HG03354 (cell line): ENCODE measurements at regions not wholly inside any gene's neighbourhood (a gene's known extent, or its start where the extent isn't known, plus 50 kb on each side); places are given as distances from the start of the nearest gene placed in this dataset.

Experiments
- ATAC-seq: cut with Tn5 transposase; IDR thresholded peaks from one replicate; pipeline ENCODE4 v1.9.1; 2021; ENCODE audit warnings: mild to moderate bottlenecking; ENCODE audit not compliant: unreplicated experiment, poor library complexity, severe bottlenecking

- ATAC-seq, result no peak
These were observed 633.0 kb upstream of the B3GALT2 start for GRCh38 chr1:193819376-193819775.

GRCh38 chr1:193807208-193807607 lies 620.8 kb upstream of the B3GALT2 start:
- no peak for ATAC-seq

- ATAC-seq, result peak; percentile 74
These were observed 620.0 kb upstream of the B3GALT2 start for GRCh38 chr1:193806079-193807048.

- no peak for ATAC-seq
These were observed 613.7 kb upstream of the B3GALT2 start for GRCh38 chr1:193799948-193800690.

- no peak for ATAC-seq
These were observed 613.0 kb upstream of the B3GALT2 start for GRCh38 chr1:193799371-193799770.

GRCh38 chr1:193794239-193794638 lies 607.8 kb upstream of the B3GALT2 start:
- ATAC-seq, result no peak

- no peak for ATAC-seq
These were observed 605.3 kb upstream of the B3GALT2 start for GRCh38 chr1:193791746-193792145.

GRCh38 chr1:193787061-193787460 lies 600.6 kb upstream of the B3GALT2 start:
- no peak for ATAC-seq

- ATAC-seq, result no peak
These were observed 599.5 kb upstream of the B3GALT2 start for GRCh38 chr1:193785850-193786420.

- no peak for ATAC-seq
These were observed 588.3 kb upstream of the B3GALT2 start for GRCh38 chr1:193774536-193775323.

GRCh38 chr1:193771596-193771995 lies 585.2 kb upstream of the B3GALT2 start:
- ATAC-seq, result no peak

GRCh38 chr1:193769651-193770050 lies 583.2 kb upstream of the B3GALT2 start:
- no peak for ATAC-seq

GRCh38 chr1:193767886-193768285 lies 581.5 kb upstream of the B3GALT2 start:
- no peak for ATAC-seq

GRCh38 chr1:193766329-193766728 lies 579.9 kb upstream of the B3GALT2 start:
- ATAC-seq, result no peak

- no peak for ATAC-seq
These were observed 576.9 kb upstream of the B3GALT2 start for GRCh38 chr1:193763266-193763665.

GRCh38 chr1:193762236-193762635 lies 575.8 kb upstream of the B3GALT2 start:
- ATAC-seq, result no peak

- no peak for ATAC-seq
These were observed 569.0 kb upstream of the B3GALT2 start for GRCh38 chr1:193755441-193755840.

- no peak for ATAC-seq
These were observed 568.5 kb upstream of the B3GALT2 start for GRCh38 chr1:193754732-193755427.

GRCh38 chr1:193754151-193754550 lies 567.7 kb upstream of the B3GALT2 start:
- no peak for ATAC-seq
